Skin epidermis (tissue), 12 donors: ENCODE measurements at regions not wholly inside any gene's neighbourhood (a gene's known extent, or its start where the extent isn't known, plus 50 kb on each side); places are given as distances from the start of the nearest gene placed in this dataset.
A peak's percentile ranks its signal among the peaks of the same experiment; 100 is the strongest.

Experiments
- H3K27ac ChIP-seq, 21 experiments: fragments of 200-600 bp; sonication (generic) in 11 of 21; one replicate each; pipeline ENCODE4 v1.5.0; 2020; ENCODE audit warnings: mild to moderate bottlenecking in 3 of 21, inconsistent platforms in 2 of 21, moderate library complexity in 2 of 21
- H3K4me3 ChIP-seq, 7 experiments: fragments of 200-600 bp; sonication (generic) in 2 of 7; one replicate each; pipeline ENCODE4 v1.5.0; 2020; ENCODE audit warnings: inconsistent platforms in 2 of 7, mild to moderate bottlenecking in 2 of 7, moderate library complexity in 1 of 7

GRCh38 chr3:59698091-59698490 is 648.3 kb upstream of the CFAP20DC start:
- Histone ChIP-seq H3K27ac (no peak overlapping the region), H3K4me3 (no peak overlapping the region)

GRCh38 chr3:59696783-59697182 is 647.0 kb upstream of the CFAP20DC start:
- Histone ChIP-seq H3K27ac (no peak overlapping the region), H3K4me3 (no peak overlapping the region)

GRCh38 chr3:59695860-59696259 is 646.0 kb upstream of the CFAP20DC start:
- Histone ChIP-seq H3K4me3 (no peak overlapping the region), H3K27ac (no peak overlapping the region)

DNA sequence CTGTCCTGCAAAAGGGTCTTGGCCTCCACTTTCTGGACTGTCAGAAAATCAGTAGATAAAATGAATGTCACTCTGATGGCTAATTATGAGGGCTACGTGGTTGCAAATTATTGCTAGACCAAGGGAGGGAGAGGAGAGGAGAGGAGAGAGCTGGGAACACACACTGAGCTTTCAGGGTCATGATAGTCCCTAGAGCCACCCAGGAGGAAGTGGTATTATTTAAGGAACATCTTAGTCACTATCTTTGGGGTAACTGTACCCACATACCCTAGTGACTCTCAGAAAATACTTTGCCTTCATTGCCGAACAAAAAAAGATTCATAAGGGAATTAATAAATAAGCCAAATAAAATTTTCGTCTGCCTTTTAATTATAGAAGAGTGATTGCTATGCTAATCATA is 642.3 kb upstream of the CFAP20DC start:
- H3K4me3 ChIP-seq, result no peak overlapping the region
- H3K27ac ChIP-seq, result no peak overlapping the region

DNA sequence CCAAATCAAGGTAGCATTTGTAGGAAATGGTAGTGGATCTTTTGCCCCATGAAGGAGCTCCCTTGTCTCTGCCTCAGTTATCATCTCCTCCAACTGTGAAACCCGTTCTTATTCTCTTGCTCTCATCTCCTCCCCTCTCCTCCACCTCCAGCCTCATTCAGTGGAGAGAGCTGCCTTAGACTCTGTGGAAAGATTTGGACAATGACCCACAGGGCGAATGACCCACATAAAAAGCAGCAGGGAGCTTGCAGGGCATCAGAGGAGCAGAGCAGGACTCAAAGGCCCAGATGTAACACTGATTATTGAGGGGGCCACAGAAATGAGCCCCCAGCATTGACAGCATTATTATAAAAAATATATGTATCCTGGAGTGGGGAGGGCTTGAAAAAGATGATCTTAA is 641.1 kb upstream of the CFAP20DC start:
- H3K4me3 ChIP-seq, result no peak overlapping the region

GRCh38 chr3:59688636-59689035 is 638.8 kb upstream of the CFAP20DC start:
- no peak overlapping the region for H3K27ac ChIP-seq

More for the DNA sequence above, 641.1 kb upstream of the CFAP20DC start:
- H3K27ac ChIP-seq, result no peak overlapping the region

DNA sequence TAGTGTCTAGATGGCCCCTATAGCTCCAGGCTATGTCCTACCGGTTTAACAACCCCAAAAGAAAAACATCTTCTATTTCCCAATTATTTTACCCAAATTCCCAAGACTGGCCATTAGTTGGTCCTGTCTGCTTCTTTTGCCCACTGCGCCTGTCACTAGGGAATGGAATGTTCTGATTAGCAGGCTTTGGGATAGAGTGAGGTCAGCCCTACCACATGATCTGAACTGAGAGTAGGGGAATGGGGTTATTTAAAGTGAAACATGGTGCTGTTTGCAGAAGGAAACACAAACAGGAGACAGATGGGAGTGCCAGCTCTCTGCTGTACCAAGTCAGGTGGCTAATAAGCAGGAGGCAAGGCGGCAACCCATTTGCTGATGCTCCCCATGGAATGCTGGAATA is 635.6 kb upstream of the CFAP20DC start:
- H3K4me3 ChIP-seq, result no peak overlapping the region
- no peak overlapping the region for H3K27ac ChIP-seq

More at GRCh38 chr3:59688636-59689035, 638.8 kb upstream of the CFAP20DC start:
- H3K4me3 ChIP-seq, result no peak overlapping the region

GRCh38 chr3:59684766-59685165 is 634.9 kb upstream of the CFAP20DC start:
- Histone ChIP-seq H3K27ac (no peak overlapping the region), H3K4me3 (no peak overlapping the region)

GRCh38 chr3:59680919-59681318 is 631.1 kb upstream of the CFAP20DC start:
- Histone ChIP-seq H3K27ac (no peak overlapping the region), H3K4me3 (no peak overlapping the region)

- Histone ChIP-seq H3K27ac (no peak overlapping the region), H3K4me3 (no peak overlapping the region)
These were observed 628.2 kb upstream of the CFAP20DC start for GRCh38 chr3:59677747-59678702.

DNA sequence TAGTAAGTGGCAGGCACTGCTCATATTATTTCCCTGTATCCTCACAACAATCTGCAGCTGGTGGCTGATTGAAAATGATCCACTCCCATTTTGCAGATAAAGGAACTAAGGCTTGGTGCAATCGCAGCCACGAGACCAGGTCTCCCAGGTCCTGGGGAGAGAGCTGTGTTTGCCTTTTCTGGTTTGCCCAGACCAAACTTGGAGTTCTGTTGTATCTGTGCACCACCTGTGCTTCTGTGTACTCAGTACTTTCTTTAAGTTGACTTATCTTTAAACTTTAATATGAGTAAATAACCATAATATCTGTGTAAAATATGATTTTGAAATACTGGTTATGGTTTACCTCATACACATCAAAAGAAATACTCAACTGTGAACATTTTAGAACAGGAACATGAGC is 625.7 kb upstream of the CFAP20DC start:
- Histone ChIP-seq H3K4me3 (no peak overlapping the region), H3K27ac (no peak overlapping the region)

DNA sequence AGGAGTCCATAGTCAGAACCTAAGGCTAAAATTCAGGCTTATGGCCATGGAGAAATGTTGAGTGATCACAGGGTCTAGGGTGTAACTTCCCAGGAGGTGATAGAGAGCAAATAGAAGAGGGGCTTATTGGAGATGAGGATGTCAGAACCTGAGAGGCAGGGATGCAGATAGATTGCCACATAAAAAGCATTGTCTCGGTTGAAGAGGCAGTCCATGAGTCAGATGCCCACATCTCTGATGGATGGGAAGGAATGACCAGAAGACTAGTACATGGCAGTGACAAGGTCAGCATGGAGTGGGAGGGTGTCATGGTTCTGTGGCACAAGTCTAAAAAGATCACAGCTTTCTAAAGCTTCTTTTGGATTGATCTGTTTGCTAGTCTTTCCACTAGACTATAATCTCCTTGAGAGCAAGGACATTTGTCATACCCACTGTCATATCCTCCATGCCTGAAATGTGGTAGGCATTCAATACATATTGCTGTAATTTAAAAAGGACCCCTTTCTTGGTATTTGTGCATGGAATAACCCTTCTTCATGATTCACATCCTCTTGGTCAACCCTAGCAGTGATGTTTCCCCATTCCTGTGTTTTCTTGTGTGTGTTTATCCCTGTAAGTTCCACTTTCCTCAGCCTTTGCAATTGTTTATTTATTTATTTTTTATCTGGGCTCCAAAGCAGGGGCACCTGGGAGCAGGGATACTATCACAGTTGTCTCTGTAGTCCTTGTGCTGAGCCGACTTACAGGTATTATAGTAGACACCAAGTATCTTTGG is 613.4 kb upstream of the CFAP20DC start:
- Histone ChIP-seq H3K4me3 (no peak overlapping the region), H3K27ac (no peak overlapping the region)

DNA sequence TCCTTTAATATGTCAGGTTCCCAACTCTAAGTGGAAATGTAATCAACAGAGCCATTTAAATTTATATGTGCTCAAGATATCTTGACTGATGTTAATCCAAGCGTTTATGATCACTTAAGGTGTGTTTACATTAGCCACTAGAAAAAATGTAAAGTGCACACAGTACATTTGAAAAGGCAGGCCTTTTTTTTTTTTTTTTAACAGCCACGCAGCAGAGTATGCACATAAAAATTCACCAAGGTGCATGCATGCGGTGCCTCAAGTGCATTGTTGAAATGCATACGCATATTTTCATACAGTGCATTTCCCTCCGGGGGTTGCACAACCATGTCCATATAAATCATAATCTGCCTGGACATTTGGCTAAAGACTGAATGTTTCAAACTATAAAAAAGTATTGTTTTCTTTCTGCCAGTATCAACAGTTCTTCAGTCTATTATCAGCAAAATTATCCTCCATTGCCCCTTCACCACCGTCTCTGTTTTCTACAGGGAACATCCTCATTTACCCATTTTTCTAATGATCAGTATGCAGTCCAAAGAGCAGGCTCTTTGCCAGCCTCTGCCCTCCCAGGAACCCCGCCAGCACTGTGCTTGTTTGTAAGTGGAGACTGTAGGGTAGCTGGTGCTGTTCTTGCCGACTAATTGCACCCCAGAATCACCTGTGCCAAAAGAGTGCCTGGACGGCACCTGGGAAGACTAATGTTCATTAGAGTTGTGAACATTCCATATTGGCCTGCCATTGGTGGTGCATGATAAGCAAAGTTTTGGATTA is 611.2 kb upstream of the CFAP20DC start:
- Histone ChIP-seq H3K4me3 (no peak overlapping the region), H3K27ac (no peak overlapping the region)

DNA sequence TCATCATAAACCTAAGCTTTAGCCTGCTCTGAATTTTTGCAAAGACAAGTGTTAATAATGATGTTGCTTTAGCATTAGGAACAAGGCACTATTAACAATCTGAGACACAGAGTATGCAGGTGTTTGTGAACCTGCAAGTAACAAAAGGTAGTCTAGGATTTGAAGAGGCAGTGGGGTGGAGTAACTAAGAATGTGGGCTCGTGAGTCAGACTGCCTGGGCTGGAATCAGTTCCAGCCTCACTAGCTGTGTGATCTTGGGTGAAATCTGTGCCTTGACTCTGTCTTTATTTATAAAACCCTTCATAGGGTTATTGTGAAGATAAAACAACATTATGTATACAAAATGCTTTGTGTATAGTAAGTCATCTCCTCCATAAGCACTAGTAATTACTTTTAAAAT is 610.6 kb upstream of the CFAP20DC start:
- H3K4me3 ChIP-seq, result no peak overlapping the region
- H3K27ac ChIP-seq, result no peak overlapping the region

DNA sequence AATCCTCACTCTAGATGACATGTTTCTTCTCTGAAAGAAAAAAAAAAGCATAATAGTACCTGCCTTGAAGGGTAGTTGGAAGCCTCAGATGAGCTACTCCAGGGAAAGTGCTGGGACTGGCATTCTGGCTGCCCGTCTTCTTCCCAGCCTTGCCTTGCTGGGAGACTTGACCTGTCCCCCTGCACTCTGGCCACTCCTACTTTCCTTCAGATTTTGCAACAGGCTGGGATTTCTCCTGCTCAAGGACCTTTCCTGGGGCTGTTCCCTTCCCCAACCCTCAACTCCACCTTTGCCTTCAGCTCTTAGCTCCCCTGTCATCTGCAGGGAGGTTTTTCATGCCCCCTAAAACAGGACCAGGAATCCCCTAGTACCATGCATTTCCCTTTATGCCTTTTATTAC is 609.9 kb upstream of the CFAP20DC start:
- Histone ChIP-seq H3K4me3 (no peak overlapping the region), H3K27ac (no peak overlapping the region)

GRCh38 chr3:59658866-59659265 is 609.0 kb upstream of the CFAP20DC start:
- Histone ChIP-seq H3K27ac (no peak overlapping the region), H3K4me3 (no peak overlapping the region)

DNA sequence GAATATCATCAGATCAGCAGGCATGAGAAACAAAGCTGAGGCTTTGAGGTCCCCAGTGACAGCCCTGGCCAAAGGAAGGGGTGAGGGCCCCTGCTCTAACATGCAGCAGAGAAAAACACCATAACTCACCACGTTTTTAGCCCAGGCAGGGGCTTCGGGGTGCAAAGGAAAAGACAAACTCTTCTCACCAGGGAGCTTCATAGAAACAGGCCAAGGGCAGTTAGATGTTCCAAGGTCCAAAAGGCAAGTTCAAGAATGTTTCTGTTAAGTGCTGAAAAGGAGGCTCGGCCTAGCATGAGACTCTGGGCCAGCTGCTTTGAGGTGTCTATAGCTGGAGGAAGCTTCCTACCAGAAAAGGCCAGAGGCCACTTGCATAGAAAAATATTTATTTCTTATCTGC is 608.4 kb upstream of the CFAP20DC start:
- no peak overlapping the region for H3K4me3 ChIP-seq
- no peak overlapping the region for H3K27ac ChIP-seq

GRCh38 chr3:59655418-59656015 is 605.7 kb upstream of the CFAP20DC start:
- H3K4me3 ChIP-seq, result no peak overlapping the region
- H3K27ac ChIP-seq, result peak overlapping the region in 10 of 21 experiments; percentile 0 to 73 (median 52)
